GM12878 (cell line): ENCODE measurements at regions not wholly inside any gene's neighbourhood (a gene's known extent, or its start where the extent isn't known, plus 50 kb on each side); places are given as distances from the start of the nearest gene placed in this dataset.
"Not testable (repeated sequence)": the region's sequence is repeated elsewhere in the genome, so short reads cannot be mapped to it uniquely, and the experiment has no call there.

ENCODE experiments used
- CEBPB ChIP-seq, 2 experiments: fragments of 150-350 bp in 1 of 2; IDR thresholded peaks; 2 replicates each; pipeline ENCODE4 v1.6.1; 2012 to 2014; ENCODE audit warnings: low read depth in 2 of 2, low read length in 2 of 2, borderline replicate concordance in 1 of 2, inconsistent platforms in 1 of 2
- CTCF ChIP-seq, 3 experiments: IDR thresholded peaks in 2 of 3; conservative IDR thresholded peaks in 1 of 3; 2 replicates each; pipeline ENCODE4 v1.5.1; 2011; ENCODE audit warnings: low read depth in 3 of 3, low read length in 3 of 3, mild to moderate bottlenecking in 3 of 3, control low read depth in 2 of 3, moderate library complexity in 2 of 3, inconsistent platforms in 1 of 3, mixed read lengths in 1 of 3; ENCODE audit not compliant: control insufficient read depth in 2 of 3, insufficient read depth in 1 of 3; ENCODE audit errors: extremely low read depth in 1 of 3
- EZH2 ChIP-seq: IDR thresholded peaks from 2 replicates; pipeline ENCODE4 v1.6.1; 2012; ENCODE audit warnings: low read depth, mild to moderate bottlenecking, control low read depth, inconsistent platforms, low read length, borderline replicate concordance; ENCODE audit not compliant: control insufficient read depth
- FOS ChIP-seq: IDR thresholded peaks from 3 replicates; pipeline ENCODE4 v1.6.1; 2011; ENCODE audit warnings: borderline replicate concordance; ENCODE audit not compliant: insufficient read length; ENCODE audit errors: extremely low read depth
- MYC ChIP-seq: IDR thresholded peaks from 2 replicates; pipeline ENCODE4 v1.6.1; 2011; ENCODE audit warnings: mild to moderate bottlenecking, low read length, moderate library complexity, inconsistent platforms; ENCODE audit not compliant: insufficient read depth, insufficient replicate concordance, insufficient read length, severe bottlenecking
- POLR2AphosphoS5 ChIP-seq: IDR thresholded peaks from 2 replicates; pipeline ENCODE4 v1.6.1; 2011; ENCODE audit warnings: mild to moderate bottlenecking, low read length, inconsistent platforms
- SIN3A ChIP-seq: IDR thresholded peaks from 2 replicates; pipeline ENCODE4 v1.6.1; 2012; ENCODE audit warnings: low read depth, low read length, improper control_type of control experiment
- SIX5 ChIP-seq: IDR thresholded peaks from 2 replicates; pipeline ENCODE4 v1.6.1; 2011; ENCODE audit warnings: mild to moderate bottlenecking, low read depth, low read length, moderate library complexity; ENCODE audit not compliant: severe bottlenecking
- SUZ12 ChIP-seq: fragments of 200-600 bp; sonication (generic); IDR thresholded peaks from one replicate; pipeline ENCODE4 v1.6.1; 2018; ENCODE audit warnings: antibody characterized with exemption, mild to moderate bottlenecking; ENCODE audit not compliant: unreplicated experiment
- TAF1 ChIP-seq: IDR thresholded peaks from 2 replicates; pipeline ENCODE4 v1.6.1; 2011; ENCODE audit warnings: mild to moderate bottlenecking, low read depth, low read length, borderline replicate concordance
- YY1 ChIP-seq: IDR thresholded peaks from 2 replicates; pipeline ENCODE4 v1.6.1; 2011; ENCODE audit warnings: low read depth, mild to moderate bottlenecking, low read length
- TF ChIP-seq, protein P1 (sequence below): IDR thresholded peaks from 2 replicates; pipeline ENCODE4 v1.6.1; 2011; ENCODE audit warnings: borderline replicate concordance, low read depth, mild to moderate bottlenecking, moderate library complexity, low read length; ENCODE audit not compliant: insufficient read depth, poor library complexity, severe bottlenecking

- TF ChIP-seq CEBPB (IDR thresholded peaks at IDR 0.05; ENCODE audit: borderline replicate concordance in 1 of 2, low read depth in 2 of 2, low read length in 2 of 2); CTCF (IDR thresholded peaks at IDR 0.05 in 2 of 3, conservative IDR thresholded peaks at IDR 0.05 in 1 of 3; ENCODE audit: control insufficient read depth in 2 of 3, extremely low read depth in 1 of 3, insufficient read depth in 1 of 3, low read depth in 3 of 3, low read length in 3 of 3); POLR2AphosphoS5; MYC; SUZ12; SIN3A; EZH2; FOS; SIX5; TAF1; YY1: not testable (repeated sequence)
- TF ChIP-seq, protein P1, sequence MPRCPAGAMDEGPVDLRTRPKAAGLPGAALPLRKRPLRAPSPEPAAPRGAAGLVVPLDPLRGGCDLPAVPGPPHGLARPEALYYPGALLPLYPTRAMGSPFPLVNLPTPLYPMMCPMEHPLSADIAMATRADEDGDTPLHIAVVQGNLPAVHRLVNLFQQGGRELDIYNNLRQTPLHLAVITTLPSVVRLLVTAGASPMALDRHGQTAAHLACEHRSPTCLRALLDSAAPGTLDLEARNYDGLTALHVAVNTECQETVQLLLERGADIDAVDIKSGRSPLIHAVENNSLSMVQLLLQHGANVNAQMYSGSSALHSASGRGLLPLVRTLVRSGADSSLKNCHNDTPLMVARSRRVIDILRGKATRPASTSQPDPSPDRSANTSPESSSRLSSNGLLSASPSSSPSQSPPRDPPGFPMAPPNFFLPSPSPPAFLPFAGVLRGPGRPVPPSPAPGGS, result not testable (repeated sequence)
Measured at GRCh38 chr2:61598515-61599156, 60.5 kb upstream of the XPO1 start.
